ENCODE measurements at regions not wholly inside any gene's neighbourhood (a gene's known extent, or its start where the extent isn't known, plus 50 kb on each side); places are given as distances from the start of the nearest gene placed in this dataset.

DNA sequence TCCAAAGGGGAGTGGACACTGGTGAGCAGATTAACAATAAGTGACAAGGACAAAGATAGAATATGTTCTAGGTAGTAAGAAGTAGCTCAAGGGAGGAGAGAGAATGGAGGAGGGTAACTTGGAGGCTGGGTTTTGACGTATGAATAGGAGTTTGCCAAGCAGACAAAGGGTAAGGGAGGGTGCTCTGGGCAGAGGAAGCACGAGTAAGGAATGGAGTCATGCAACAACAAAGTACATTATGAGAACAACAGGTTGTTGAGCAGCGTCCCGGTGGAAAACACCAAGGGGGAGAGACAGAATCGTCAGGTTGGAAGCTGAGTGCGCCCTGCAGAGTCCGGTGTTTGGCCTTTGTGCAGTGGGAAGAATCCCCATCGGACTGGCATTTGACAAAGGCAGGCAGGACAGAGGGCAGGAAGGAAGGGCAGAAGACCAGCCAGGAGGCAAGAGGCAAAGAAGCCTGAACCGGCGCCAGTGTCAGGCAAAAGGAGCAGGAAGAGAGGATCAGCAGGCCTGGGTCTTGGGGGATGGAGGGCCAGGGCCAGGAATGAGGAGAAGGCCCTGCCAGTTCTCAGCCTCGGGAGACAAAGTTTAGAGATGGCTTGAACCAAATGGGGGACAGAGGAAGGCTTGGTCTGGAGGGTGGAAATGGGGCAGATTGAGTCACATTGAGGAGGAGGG is 134.3 kb upstream of the TNRC6C start:
- Histone ChIP-seq H3K4me3 (replicated peaks; ENCODE audit: low read depth, low read length) (no peak overlapping the region), H3K27me3 (replicated peaks; ENCODE audit: control insufficient read depth, insufficient read depth, low read length) (no peaks in the 10 kb centered on the region; the same call in 1 of the 2 replicates), H3K36me3 (ENCODE audit: control insufficient read depth, insufficient read depth, low read length) (no peaks in the 10 kb centered on the region)
- TF ChIP-seq, protein P1, sequence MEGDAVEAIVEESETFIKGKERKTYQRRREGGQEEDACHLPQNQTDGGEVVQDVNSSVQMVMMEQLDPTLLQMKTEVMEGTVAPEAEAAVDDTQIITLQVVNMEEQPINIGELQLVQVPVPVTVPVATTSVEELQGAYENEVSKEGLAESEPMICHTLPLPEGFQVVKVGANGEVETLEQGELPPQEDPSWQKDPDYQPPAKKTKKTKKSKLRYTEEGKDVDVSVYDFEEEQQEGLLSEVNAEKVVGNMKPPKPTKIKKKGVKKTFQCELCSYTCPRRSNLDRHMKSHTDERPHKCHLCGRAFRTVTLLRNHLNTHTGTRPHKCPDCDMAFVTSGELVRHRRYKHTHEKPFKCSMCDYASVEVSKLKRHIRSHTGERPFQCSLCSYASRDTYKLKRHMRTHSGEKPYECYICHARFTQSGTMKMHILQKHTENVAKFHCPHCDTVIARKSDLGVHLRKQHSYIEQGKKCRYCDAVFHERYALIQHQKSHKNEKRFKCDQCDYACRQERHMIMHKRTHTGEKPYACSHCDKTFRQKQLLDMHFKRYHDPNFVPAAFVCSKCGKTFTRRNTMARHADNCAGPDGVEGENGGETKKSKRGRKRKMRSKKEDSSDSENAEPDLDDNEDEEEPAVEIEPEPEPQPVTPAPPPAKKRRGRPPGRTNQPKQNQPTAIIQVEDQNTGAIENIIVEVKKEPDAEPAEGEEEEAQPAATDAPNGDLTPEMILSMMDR (IDR thresholded peaks at IDR 0.05; ENCODE audit: insufficient read depth, low read length, poor library complexity, severe bottlenecking), result no peak
- DNase-seq (ENCODE audit: extremely low read depth, insufficient read length), result no peak

- no peaks in the 10 kb centered on the region; the same call in 1 of the 2 replicates for H3K27me3 ChIP-seq (replicated peaks; ENCODE audit: control insufficient read depth, insufficient read depth, low read length)
- H3K4me3 ChIP-seq (replicated peaks; ENCODE audit: low read depth, low read length), result no peak overlapping the region
- TF ChIP-seq, protein P1 (IDR thresholded peaks at IDR 0.05; ENCODE audit: insufficient read depth, low read length, poor library complexity, severe bottlenecking), result no peak
- no peaks in the 10 kb centered on the region for H3K36me3 ChIP-seq (ENCODE audit: control insufficient read depth, insufficient read depth, low read length)
- no peak for DNase-seq (ENCODE audit: extremely low read depth, insufficient read length)
These were observed 133.7 kb upstream of the TNRC6C start for GRCh38 chr17:77824780-77825280.

GRCh38 chr17:77825621-77826020 is 132.9 kb upstream of the TNRC6C start:
- TF ChIP-seq, protein P1 (IDR thresholded peaks at IDR 0.05; ENCODE audit: insufficient read depth, low read length, poor library complexity, severe bottlenecking), result no peak
- no peak for DNase-seq (ENCODE audit: extremely low read depth, insufficient read length)
- H3K36me3 ChIP-seq (ENCODE audit: control insufficient read depth, insufficient read depth, low read length), result no peaks in the 10 kb centered on the region
- H3K27me3 ChIP-seq (replicated peaks; ENCODE audit: control insufficient read depth, insufficient read depth, low read length), result no peaks in the 10 kb centered on the region; the same call in 1 of the 2 replicates
- no peak overlapping the region for H3K4me3 ChIP-seq (replicated peaks; ENCODE audit: low read depth, low read length)

- TF ChIP-seq, protein P1 (IDR thresholded peaks at IDR 0.05; ENCODE audit: insufficient read depth, low read length, poor library complexity, severe bottlenecking), result no peak
- no peaks in the 10 kb centered on the region for H3K36me3 ChIP-seq (ENCODE audit: control insufficient read depth, insufficient read depth, low read length)
- DNase-seq (ENCODE audit: extremely low read depth, insufficient read length), result no peak
- no peaks in the 10 kb centered on the region; the same call in 1 of the 2 replicates for H3K27me3 ChIP-seq (replicated peaks; ENCODE audit: control insufficient read depth, insufficient read depth, low read length)
- H3K4me3 ChIP-seq (replicated peaks; ENCODE audit: low read depth, low read length), result no peak overlapping the region
These were observed 132.2 kb upstream of the TNRC6C start for GRCh38 chr17:77826132-77826873.

DNA sequence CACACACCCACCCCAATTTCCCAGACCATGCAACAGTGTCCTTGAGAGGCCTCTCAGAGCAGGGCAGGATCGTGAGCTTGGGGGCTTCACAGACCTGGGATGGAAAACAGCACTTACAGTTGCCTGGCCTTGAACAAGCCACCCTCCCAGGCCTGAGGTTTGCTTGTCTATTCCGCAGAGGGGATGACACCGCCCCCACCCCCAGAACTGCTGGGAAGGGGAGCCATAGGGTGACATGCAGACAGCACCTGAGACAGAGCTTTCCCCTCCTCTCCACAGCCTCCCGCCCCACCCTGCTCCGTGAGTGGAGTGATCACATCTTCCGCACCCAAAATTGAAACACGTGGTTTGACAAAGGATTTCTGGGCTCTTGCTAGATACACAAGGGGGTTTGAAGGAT is 131.5 kb upstream of the TNRC6C start:
- TF ChIP-seq, protein P1 (IDR thresholded peaks at IDR 0.05; ENCODE audit: insufficient read depth, low read length, poor library complexity, severe bottlenecking), result no peak
- no peaks in the 10 kb centered on the region for H3K36me3 ChIP-seq (ENCODE audit: control insufficient read depth, insufficient read depth, low read length)
- H3K27me3 ChIP-seq (replicated peaks; ENCODE audit: control insufficient read depth, insufficient read depth, low read length), result no peaks in the 10 kb centered on the region; the same call in 1 of the 2 replicates
- no peak overlapping the region for H3K4me3 ChIP-seq (replicated peaks; ENCODE audit: low read depth, low read length)
- DNase-seq (ENCODE audit: extremely low read depth, insufficient read length), result no peak

Measured in GM06990 (cell line).